ENCODE measurements at regions not wholly inside any gene's neighbourhood (a gene's known extent, or its start where the extent isn't known, plus 50 kb on each side); places are given as distances from the start of the nearest gene placed in this dataset.

GRCh38 chr21:27565364-27565763, 598.5 kb upstream of the ADAMTS5 start:
- TF ChIP-seq POLR2A (IDR thresholded peaks at IDR 0.05) = no peak
- TF ChIP-seq EP300 (IDR thresholded peaks at IDR 0.05) = no peak
- TF ChIP-seq, protein P1, sequence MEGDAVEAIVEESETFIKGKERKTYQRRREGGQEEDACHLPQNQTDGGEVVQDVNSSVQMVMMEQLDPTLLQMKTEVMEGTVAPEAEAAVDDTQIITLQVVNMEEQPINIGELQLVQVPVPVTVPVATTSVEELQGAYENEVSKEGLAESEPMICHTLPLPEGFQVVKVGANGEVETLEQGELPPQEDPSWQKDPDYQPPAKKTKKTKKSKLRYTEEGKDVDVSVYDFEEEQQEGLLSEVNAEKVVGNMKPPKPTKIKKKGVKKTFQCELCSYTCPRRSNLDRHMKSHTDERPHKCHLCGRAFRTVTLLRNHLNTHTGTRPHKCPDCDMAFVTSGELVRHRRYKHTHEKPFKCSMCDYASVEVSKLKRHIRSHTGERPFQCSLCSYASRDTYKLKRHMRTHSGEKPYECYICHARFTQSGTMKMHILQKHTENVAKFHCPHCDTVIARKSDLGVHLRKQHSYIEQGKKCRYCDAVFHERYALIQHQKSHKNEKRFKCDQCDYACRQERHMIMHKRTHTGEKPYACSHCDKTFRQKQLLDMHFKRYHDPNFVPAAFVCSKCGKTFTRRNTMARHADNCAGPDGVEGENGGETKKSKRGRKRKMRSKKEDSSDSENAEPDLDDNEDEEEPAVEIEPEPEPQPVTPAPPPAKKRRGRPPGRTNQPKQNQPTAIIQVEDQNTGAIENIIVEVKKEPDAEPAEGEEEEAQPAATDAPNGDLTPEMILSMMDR (IDR thresholded peaks at IDR 0.05) = no peak
- Histone ChIP-seq H3K9me3 (no peaks in the 10 kb centered on the region), H3K36me3 (no peaks in the 10 kb centered on the region), H3K4me3 (no peak overlapping the region), H3K27ac (no peak overlapping the region), H3K4me1 (ENCODE audit: insufficient read depth) (peaks cover 7% of the 10 kb centered on the region), H3K27me3 (no peaks in the 10 kb centered on the region)
- WGBS, 3 donors = 94 to 100% (median 97%) methylated on average over 1 of the region's 1 CpG
- intact Hi-C loops (cut with DNase I) = loop anchor here in 1 of 4 donors (10.0 kb wide), 2 partner anchors 601 to 671 kb away; partner anchors contain the start of gene ADAMTS5
- DNase-seq = no peak

DNA sequence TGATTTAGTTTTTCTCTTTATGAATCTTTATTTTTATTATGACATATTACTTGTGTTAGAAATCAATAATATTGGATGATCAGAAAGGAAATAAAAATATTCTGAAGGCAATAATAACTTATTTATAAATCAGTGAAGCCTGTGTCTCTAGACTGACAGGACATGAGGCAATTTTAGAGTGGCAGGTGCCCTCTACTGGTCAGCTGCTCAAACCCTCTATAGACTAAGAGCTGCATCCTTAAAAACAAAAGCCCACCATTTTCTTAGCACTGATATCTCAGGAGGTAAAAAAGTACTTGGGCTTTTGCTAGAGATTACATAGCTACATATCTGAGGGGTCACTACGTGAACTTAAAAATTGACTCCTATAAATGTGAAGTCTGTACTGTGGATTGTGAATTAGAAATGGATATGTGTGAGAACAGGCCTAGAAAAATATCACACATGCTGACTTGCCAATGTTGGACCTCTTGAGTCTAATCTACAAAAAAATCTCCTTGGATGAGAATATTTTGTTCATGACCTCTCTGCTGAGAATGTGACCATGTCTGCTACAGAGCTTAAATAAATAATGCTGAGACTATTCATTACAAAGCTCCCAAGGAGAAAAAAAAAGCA, 597.9 kb upstream of the ADAMTS5 start:
- peak in 4 of 5 donors; percentile 18 to 57 (median 28) for DNase-seq
- WGBS, 3 donors = 85 to 89% (median 87%) methylated on average over 1 of the region's 1 CpG
- Histone ChIP-seq H3K9me3 (no peaks in the 10 kb centered on the region), H3K4me3 (no peak overlapping the region), H3K27ac (no peak overlapping the region), H3K4me1 (ENCODE audit: insufficient read depth) (peaks cover 2% of the 10 kb centered on the region), H3K36me3 (no peaks in the 10 kb centered on the region), H3K27me3 (no peaks in the 10 kb centered on the region)
- intact Hi-C loops (cut with DNase I) = loop anchor here in 1 of 4 donors (10.0 kb wide), 2 partner anchors 600 to 670 kb away; partner anchors contain the start of gene ADAMTS5
- TF ChIP-seq POLR2A (IDR thresholded peaks at IDR 0.05) = no peak
- TF ChIP-seq, protein P1 (IDR thresholded peaks at IDR 0.05) = peak in 2 of 3 donors; percentile 36 to 39

- DNase-seq = no peak
- Histone ChIP-seq H3K27me3 (no peaks in the 10 kb centered on the region), H3K36me3 (no peaks in the 10 kb centered on the region), H3K4me1 (ENCODE audit: insufficient read depth) (peaks cover 2% of the 10 kb centered on the region), H3K27ac (no peak overlapping the region), H3K9me3 (no peaks in the 10 kb centered on the region), H3K4me3 (no peak overlapping the region)
- intact Hi-C loops (cut with DNase I) = loop anchor here in 1 of 4 donors (10.0 kb wide), 2 partner anchors 598 to 668 kb away; partner anchors contain the start of gene ADAMTS5
- WGBS, 3 donors = 97 to 99% (median 97%) methylated on average over 6 of the region's 6 CpGs
- TF ChIP-seq POLR2A (IDR thresholded peaks at IDR 0.05) (no peak), EP300 (IDR thresholded peaks at IDR 0.05) (no peak)
- TF ChIP-seq, protein P1 (IDR thresholded peaks at IDR 0.05) = no peak
Observed at GRCh38 chr21:27562303-27562702, 595.4 kb upstream of the ADAMTS5 start.

GRCh38 chr21:27561116-27561515, 594.2 kb upstream of the ADAMTS5 start:
- no peaks in the 10 kb centered on the region for H3K27me3 ChIP-seq
- intact Hi-C loops (cut with DNase I) = loop anchor here in 1 of 4 donors (10.0 kb wide), 2 partner anchors 596 to 666 kb away; partner anchors contain the start of gene ADAMTS5
- H3K36me3 ChIP-seq = no peaks in the 10 kb centered on the region
- TF ChIP-seq EP300 (IDR thresholded peaks at IDR 0.05) = no peak
- TF ChIP-seq, protein P1 (IDR thresholded peaks at IDR 0.05) = no peak
- DNase-seq = peak in 3 of 5 donors; percentile 9 to 39 (median 21)
- WGBS, 3 donors = 37 to 75% (median 48%) methylated on average over 9 of the region's 9 CpGs
- no peak overlapping the region for H3K4me3 ChIP-seq
- peaks cover 2% of the 10 kb centered on the region for H3K4me1 ChIP-seq (ENCODE audit: insufficient read depth)
- no peaks in the 10 kb centered on the region for H3K9me3 ChIP-seq
- no peak overlapping the region for H3K27ac ChIP-seq
